ENCODE measurements at regions not wholly inside any gene's neighbourhood (a gene's known extent, or its start where the extent isn't known, plus 50 kb on each side); places are given as distances from the start of the nearest gene placed in this dataset.

DNA sequence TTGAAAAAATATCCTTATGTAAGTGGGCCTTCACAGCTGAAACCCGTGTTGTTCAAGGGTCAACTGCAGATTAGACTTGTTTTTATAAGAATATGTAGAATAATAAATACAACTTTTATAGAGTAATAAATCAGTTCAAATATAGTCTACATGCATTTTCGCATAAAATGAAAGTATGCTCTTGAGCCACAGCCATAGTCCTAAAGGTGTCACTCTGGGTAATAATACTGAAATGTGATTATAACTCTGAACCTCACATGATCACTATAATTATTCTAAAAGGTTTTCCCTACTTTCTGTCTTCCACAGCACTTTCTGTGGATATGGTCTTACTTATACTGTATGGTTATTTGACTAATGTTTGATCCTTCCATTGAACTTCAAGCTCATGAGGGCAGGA is 185.8 kb downstream of the SLC6A15 start:
- no peaks in the 10 kb centered on the region for H3K36me3 Mint-ChIP-seq (ENCODE audit: low read depth)
- no peak overlapping the region for H3K27ac Mint-ChIP-seq
- H3K4me3 Mint-ChIP-seq, result no peak overlapping the region

GRCh38 chr12:84723988-84724387 is 188.6 kb downstream of the SLC6A15 start:
- Mint-ChIP-seq H3K4me3 (no peak overlapping the region), H3K27ac (no peak overlapping the region), H3K36me3 (ENCODE audit: low read depth) (no peaks in the 10 kb centered on the region), H3K27me3 (ENCODE audit: low read depth) (no peaks in the 10 kb centered on the region), H3K4me1 (ENCODE audit: low read depth) (no peaks in the 10 kb centered on the region), H3K9me3 (no peaks in the 10 kb centered on the region)
- DNase-seq (ENCODE audit: low spot score), result no peak

More for the DNA sequence above, 185.8 kb downstream of the SLC6A15 start:
- Mint-ChIP-seq H3K27me3 (ENCODE audit: low read depth) (no peaks in the 10 kb centered on the region), H3K9me3 (no peaks in the 10 kb centered on the region), H3K4me1 (ENCODE audit: low read depth) (no peaks in the 10 kb centered on the region)
- no peak for DNase-seq (ENCODE audit: low spot score)

DNA sequence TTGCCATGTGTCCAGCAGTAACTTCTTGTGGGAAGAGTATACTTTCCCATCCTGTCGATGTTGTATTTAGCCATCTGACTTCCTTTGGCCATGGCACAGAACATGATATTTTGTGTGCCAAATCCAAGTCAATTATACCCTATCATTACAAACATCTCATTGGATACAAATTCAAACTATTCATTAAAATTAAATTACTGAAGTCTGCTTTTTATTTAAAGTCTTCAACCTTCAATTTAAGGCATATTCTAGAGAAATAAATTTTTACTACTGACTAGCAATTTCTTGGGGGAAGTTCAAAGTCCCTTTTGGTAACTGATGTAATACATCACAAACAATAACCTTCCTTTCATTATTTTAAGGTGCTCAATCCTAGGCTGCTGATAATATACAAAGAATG is 192.6 kb downstream of the SLC6A15 start:
- Mint-ChIP-seq H3K27ac (no peak overlapping the region), H3K9me3 (no peaks in the 10 kb centered on the region), H3K4me1 (ENCODE audit: low read depth) (no peaks in the 10 kb centered on the region), H3K4me3 (no peak overlapping the region), H3K36me3 (ENCODE audit: low read depth) (no peaks in the 10 kb centered on the region), H3K27me3 (ENCODE audit: low read depth) (no peaks in the 10 kb centered on the region)
- DNase-seq (ENCODE audit: low spot score), result no peak

DNA sequence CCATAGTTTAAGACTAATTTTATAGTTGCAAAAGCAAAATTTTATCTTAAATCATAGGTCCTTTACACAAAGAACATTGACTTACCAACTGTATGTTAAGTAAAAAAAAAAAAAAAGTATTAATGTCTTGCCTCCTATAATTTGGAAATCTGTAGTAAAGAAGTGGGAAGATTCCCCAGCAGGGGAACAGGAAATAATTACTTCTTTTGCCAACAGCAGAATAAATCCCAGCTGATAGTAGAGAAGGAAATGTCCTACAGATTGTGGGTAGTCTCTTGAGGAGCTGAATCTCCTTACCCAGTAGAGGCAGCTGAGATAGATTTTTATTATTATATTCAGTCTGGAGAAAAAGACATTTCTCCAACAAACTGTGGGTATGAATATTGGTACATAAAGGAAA is 193.7 kb downstream of the SLC6A15 start:
- no peak for DNase-seq (ENCODE audit: low spot score)
- no peak overlapping the region for H3K4me3 Mint-ChIP-seq
- H3K27me3 Mint-ChIP-seq (ENCODE audit: low read depth), result no peaks in the 10 kb centered on the region
- H3K36me3 Mint-ChIP-seq (ENCODE audit: low read depth), result no peaks in the 10 kb centered on the region
- H3K27ac Mint-ChIP-seq, result no peak overlapping the region
- H3K9me3 Mint-ChIP-seq, result no peaks in the 10 kb centered on the region
- no peaks in the 10 kb centered on the region for H3K4me1 Mint-ChIP-seq (ENCODE audit: low read depth)

DNA sequence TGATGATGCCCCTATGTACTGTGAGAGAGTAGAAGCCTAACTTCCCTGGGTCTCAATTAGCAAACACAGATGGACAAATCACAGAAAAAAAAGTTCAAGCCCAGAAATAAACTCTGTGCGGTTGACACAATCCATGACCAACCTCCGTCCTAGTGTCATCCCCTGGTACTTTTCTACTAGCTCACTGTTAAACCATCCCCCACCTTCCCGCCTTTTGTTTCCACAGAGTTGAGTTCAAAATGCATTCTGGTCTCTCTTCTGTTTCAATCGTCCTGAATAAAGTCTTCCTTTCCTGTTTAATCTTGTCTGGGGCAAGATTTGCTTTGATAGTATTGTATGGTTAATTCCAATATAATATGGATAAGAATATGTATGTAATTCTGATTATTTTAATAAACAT is 199.9 kb downstream of the SLC6A15 start:
- no peaks in the 10 kb centered on the region for H3K9me3 Mint-ChIP-seq
- H3K36me3 Mint-ChIP-seq (ENCODE audit: low read depth), result no peaks in the 10 kb centered on the region
- H3K27ac Mint-ChIP-seq, result no peak overlapping the region
- H3K27me3 Mint-ChIP-seq (ENCODE audit: low read depth), result no peaks in the 10 kb centered on the region
- no peak overlapping the region for H3K4me3 Mint-ChIP-seq
- no peak for DNase-seq (ENCODE audit: low spot score)
- H3K4me1 Mint-ChIP-seq (ENCODE audit: low read depth), result no peaks in the 10 kb centered on the region

- Mint-ChIP-seq H3K4me1 (ENCODE audit: low read depth) (peaks cover 2% of the 10 kb centered on the region), H3K4me3 (no peak overlapping the region), H3K9me3 (no peaks in the 10 kb centered on the region), H3K36me3 (ENCODE audit: low read depth) (no peaks in the 10 kb centered on the region), H3K27me3 (ENCODE audit: low read depth) (no peaks in the 10 kb centered on the region), H3K27ac (no peak overlapping the region)
- DNase-seq (ENCODE audit: low spot score), result no peak
Measured at GRCh38 chr12:84706374-84706773, 206.2 kb downstream of the SLC6A15 start.

DNA sequence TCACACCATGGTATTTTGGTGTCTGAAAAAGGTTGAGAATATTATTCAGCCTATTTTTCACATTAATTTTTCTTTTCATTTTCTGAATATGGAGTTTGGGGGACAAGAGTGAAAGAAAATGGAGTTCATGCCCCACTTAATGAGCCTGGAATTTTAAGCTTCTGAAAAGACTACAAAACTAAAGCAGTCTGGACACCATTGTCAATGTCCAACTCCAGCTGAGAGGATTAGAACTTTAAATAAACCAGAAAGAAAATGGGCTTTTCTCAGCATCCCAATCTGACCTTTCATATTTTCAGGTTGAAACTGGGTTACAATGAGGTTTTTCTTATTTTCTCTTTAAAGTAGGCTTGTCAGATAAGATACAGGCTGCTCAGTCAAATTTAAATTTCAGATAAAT is 207.7 kb downstream of the SLC6A15 start:
- DNase-seq (ENCODE audit: low spot score), result no peak
- H3K27ac Mint-ChIP-seq, result no peak overlapping the region
- H3K4me3 Mint-ChIP-seq, result no peak overlapping the region
- no peaks in the 10 kb centered on the region for H3K9me3 Mint-ChIP-seq
- H3K36me3 Mint-ChIP-seq (ENCODE audit: low read depth), result no peaks in the 10 kb centered on the region
- no peaks in the 10 kb centered on the region for H3K27me3 Mint-ChIP-seq (ENCODE audit: low read depth)
- peaks cover 2% of the 10 kb centered on the region for H3K4me1 Mint-ChIP-seq (ENCODE audit: low read depth)

DNA sequence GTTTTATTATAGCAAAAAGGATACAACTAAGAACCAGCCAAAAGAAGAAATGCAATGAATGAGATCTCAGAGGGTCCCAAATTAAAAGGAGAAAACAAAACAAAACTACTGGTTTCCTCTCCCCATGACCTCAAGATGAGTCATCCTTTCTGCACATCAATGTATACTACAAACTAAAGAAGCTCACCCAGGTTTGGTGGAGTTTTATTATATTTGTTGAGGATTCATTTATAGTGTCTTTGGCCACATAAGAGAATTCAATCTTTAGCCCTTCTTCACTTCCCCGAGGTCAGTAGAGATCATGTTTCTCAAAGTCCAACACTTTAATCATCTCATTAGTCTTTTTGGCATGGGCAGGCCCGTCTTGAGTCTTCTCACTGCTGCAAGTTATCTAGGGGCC is 210.6 kb downstream of the SLC6A15 start:
- Mint-ChIP-seq H3K27ac (no peak overlapping the region), H3K27me3 (ENCODE audit: low read depth) (no peaks in the 10 kb centered on the region), H3K36me3 (ENCODE audit: low read depth) (no peaks in the 10 kb centered on the region), H3K4me3 (no peak overlapping the region), H3K4me1 (ENCODE audit: low read depth) (peaks cover 2% of the 10 kb centered on the region), H3K9me3 (no peaks in the 10 kb centered on the region)
- DNase-seq (ENCODE audit: low spot score), result no peak

DNA sequence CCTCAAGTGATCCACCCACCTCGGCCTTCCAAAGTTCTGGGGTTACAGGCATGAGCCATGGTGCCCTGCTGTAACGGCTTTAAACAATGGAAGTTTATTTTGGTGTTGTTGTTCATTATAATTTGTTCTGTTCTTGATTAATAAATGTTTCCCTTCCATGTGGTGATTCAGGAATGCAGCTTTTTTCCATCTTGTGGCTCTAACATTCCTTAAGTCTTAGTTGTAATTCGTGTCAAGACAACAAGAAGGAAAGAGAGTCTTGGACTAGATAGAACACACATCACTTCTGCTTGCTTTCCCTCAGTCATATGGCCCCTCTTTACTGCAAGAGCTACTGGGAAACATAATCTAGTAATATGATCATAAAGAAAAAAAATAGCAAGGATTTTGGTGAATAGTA is 211.6 kb downstream of the SLC6A15 start:
- no peak for DNase-seq (ENCODE audit: low spot score)
- no peaks in the 10 kb centered on the region for H3K9me3 Mint-ChIP-seq
- H3K36me3 Mint-ChIP-seq (ENCODE audit: low read depth), result no peaks in the 10 kb centered on the region
- peaks cover 2% of the 10 kb centered on the region for H3K4me1 Mint-ChIP-seq (ENCODE audit: low read depth)
- H3K27ac Mint-ChIP-seq, result no peak overlapping the region
- H3K4me3 Mint-ChIP-seq, result no peak overlapping the region
- no peaks in the 10 kb centered on the region for H3K27me3 Mint-ChIP-seq (ENCODE audit: low read depth)

DNA sequence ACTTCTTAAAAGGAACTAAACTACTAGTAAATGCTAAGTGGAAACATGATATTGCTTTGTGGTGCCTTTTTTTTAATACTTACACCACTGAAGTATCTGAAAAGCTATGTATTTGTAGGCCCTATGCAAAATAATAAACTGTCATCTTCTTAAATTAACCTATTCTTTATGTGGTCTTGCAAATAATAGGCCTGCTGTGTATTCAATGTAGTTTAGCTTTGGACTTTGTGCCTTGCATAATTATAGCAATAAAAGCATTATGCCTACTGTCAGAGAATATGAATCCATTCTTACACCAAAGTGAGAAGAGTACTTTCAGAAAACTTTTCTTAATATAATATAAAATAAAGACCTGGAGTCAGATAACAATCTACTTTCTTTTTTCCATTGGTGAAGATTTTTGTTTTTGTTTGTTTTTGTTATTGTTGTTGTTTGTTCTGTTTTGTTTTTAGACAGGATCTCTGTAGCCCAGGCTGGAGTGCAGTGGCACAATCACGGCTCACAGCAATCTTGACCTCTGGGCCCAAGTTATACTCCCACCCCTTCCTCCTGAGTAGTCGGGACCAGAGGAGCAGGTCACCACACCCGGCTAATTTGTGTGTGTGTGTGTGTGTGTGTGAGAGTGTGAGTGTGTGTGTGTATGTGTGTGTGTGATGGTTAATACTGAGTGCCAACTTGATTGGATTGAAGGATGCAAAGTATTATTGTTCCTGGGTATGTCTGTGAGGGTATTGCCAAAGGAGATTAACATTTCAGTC is 213.8 kb downstream of the SLC6A15 start:
- Mint-ChIP-seq H3K4me3 (no peak overlapping the region), H3K27ac (no peak overlapping the region), H3K9me3 (no peaks in the 10 kb centered on the region), H3K36me3 (ENCODE audit: low read depth) (no peaks in the 10 kb centered on the region), H3K4me1 (ENCODE audit: low read depth) (peaks cover 2% of the 10 kb centered on the region), H3K27me3 (ENCODE audit: low read depth) (no peaks in the 10 kb centered on the region)
- DNase-seq (ENCODE audit: low spot score), result no peak

DNA sequence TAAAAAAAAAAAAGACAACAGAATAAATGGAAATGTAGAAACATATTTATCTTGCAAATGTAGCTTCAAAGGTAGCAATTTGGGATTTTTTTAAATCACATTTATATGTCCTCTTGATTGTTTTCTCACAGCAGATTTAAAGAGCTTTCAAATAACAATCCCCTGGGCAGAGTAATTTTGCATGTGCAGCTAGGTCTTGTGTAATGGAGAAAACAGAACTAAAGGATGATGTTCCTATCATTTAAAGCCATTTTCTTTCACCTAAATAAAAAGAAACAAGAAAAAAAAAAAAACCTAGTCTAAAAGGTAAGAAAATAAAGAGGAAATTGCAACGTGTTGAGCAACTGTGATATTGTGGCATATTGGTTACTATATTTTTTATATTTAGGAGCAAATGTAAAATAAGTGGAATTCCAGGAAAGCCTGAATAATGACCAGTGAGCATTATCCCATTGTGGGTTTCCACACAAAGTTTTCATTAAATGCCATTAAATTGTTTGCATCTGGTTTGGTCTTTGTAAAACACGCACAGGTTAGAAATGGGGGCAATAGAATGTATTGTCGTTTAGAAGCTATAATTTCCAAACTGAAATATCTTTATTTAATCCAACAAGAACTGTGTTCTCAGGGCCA is 215.6 kb downstream of the SLC6A15 start:
- Mint-ChIP-seq H3K36me3 (ENCODE audit: low read depth) (no peaks in the 10 kb centered on the region), H3K4me1 (ENCODE audit: low read depth) (peaks cover under 1% of the 10 kb centered on the region), H3K4me3 (no peak overlapping the region), H3K27ac (no peak overlapping the region), H3K9me3 (no peaks in the 10 kb centered on the region), H3K27me3 (ENCODE audit: low read depth) (no peaks in the 10 kb centered on the region)
- DNase-seq (ENCODE audit: low spot score), result no peak

GRCh38 chr12:84696281-84696680 is 216.3 kb downstream of the SLC6A15 start:
- H3K27ac Mint-ChIP-seq, result no peak overlapping the region
- no peaks in the 10 kb centered on the region for H3K27me3 Mint-ChIP-seq (ENCODE audit: low read depth)
- no peak for DNase-seq (ENCODE audit: low spot score)
- no peaks in the 10 kb centered on the region for H3K4me1 Mint-ChIP-seq (ENCODE audit: low read depth)
- no peaks in the 10 kb centered on the region for H3K9me3 Mint-ChIP-seq
- H3K36me3 Mint-ChIP-seq (ENCODE audit: low read depth), result no peaks in the 10 kb centered on the region
- H3K4me3 Mint-ChIP-seq, result no peak overlapping the region

DNA sequence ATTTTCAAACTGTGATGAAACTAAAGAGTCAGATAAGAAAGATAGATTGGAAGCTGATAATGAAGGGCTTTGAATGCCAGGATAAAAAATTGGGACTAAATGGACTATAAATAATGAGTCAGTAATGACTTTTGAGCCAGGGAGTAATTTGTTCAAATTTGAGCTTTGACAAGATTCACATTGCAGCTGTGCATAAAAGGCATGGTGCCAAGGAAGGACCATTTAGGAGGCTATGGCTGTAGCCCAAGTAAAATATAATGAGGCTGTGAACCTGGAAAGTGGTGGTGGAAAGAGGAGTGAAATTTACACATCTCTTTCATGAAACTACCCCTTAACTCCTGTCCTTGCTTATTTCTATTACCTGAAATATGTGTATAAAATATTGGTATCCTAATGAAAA is 218.5 kb downstream of the SLC6A15 start:
- no peak for DNase-seq (ENCODE audit: low spot score)
- H3K27me3 Mint-ChIP-seq (ENCODE audit: low read depth), result no peaks in the 10 kb centered on the region
- no peaks in the 10 kb centered on the region for H3K36me3 Mint-ChIP-seq (ENCODE audit: low read depth)
- no peaks in the 10 kb centered on the region for H3K4me1 Mint-ChIP-seq (ENCODE audit: low read depth)
- no peaks in the 10 kb centered on the region for H3K9me3 Mint-ChIP-seq
- H3K27ac Mint-ChIP-seq, result no peak overlapping the region
- no peak overlapping the region for H3K4me3 Mint-ChIP-seq

DNA sequence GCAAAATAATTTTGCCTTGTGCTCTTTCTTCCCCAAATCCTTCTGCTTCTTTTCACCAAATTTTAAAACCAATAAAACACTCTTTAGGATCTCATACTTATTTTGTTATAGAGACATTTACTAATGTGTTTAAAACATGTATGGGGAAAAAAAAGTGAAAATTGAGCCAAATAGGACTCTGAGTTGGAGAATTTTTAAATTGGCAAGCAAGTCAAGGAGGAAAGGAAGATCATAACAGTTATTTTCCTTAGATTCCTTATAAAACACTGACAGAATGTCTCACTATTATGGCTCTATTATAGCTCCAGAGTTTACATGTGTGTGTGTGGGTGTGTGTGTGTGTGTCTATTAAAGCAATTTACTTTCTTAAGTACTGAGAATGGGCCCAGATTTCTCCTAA is 220.5 kb downstream of the SLC6A15 start:
- no peaks in the 10 kb centered on the region for H3K9me3 Mint-ChIP-seq
- DNase-seq (ENCODE audit: low spot score), result no peak
- H3K27me3 Mint-ChIP-seq (ENCODE audit: low read depth), result no peaks in the 10 kb centered on the region
- no peak overlapping the region for H3K4me3 Mint-ChIP-seq
- no peaks in the 10 kb centered on the region for H3K36me3 Mint-ChIP-seq (ENCODE audit: low read depth)
- H3K4me1 Mint-ChIP-seq (ENCODE audit: low read depth), result no peaks in the 10 kb centered on the region
- no peak overlapping the region for H3K27ac Mint-ChIP-seq

GRCh38 chr12:84691266-84691665 is 221.3 kb downstream of the SLC6A15 start:
- Mint-ChIP-seq H3K27me3 (ENCODE audit: low read depth) (no peaks in the 10 kb centered on the region), H3K4me3 (no peak overlapping the region), H3K27ac (no peak overlapping the region), H3K36me3 (ENCODE audit: low read depth) (no peaks in the 10 kb centered on the region), H3K4me1 (ENCODE audit: low read depth) (no peaks in the 10 kb centered on the region), H3K9me3 (no peaks in the 10 kb centered on the region)
- no peak for DNase-seq (ENCODE audit: low spot score)
